A204.1 (cell line): ENCODE measurements at regions not wholly inside any gene's neighbourhood (a gene's known extent, or its start where the extent isn't known, plus 50 kb on each side); places are given as distances from the start of the nearest gene placed in this dataset.

Experiments used
- FAIRE-seq: peaks from 2 replicates; lab custom pipeline; 2012; peaks lifted over from hg19 to GRCh38; lab: Jason Lieb, UNC

GRCh38 chr5:52409835-52410234, 377.9 kb upstream of the ITGA1 start:
- no peak for FAIRE-seq

- FAIRE-seq: no peak
Measured at GRCh38 chr5:52419357-52419756, 368.4 kb upstream of the ITGA1 start.

- no peak for FAIRE-seq
Measured at GRCh38 chr5:52427615-52428014, 360.1 kb upstream of the ITGA1 start.

DNA sequence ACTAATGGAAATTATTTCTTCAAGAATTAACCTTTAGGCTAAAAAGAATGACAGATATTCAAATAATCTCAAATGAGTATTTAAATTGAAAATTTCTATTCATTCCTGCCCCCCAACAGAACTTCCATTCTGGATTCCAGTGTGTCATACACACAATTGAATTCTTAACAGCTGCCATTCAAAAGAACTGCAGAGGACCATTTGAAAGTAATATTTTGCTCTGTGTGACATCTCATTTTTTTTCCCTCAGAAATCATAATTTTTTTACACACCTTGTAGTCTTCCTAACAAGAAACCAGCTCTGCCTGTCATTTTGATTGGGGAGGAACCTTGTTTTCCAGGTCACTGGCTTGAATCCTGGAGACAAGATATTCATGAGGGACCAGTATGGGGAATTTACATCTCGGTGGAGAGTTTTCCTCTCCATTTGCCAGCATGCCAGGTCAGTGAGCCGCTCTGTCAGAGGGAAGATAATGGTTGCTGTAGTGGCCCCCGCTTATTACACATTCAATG, 358.7 kb upstream of the ITGA1 start:
- no peak for FAIRE-seq

DNA sequence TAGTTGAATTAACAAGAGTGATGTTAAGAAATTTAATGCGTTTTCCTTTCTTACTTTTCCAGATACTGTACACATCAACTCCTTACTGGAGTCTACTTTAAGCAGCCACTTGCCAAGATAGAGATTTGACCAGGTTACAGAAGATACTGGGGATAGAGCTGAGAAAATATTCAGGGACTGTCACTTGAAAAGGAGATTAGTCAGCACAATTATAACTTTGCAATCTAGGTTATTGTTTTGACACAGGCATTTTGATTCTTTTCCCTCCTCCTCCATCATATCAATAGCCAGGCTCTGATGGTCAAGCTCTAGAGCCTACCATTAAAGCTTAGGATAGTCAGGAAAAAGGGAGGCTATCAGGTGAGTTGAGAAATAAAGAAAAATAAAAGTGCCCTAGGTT, 345.9 kb upstream of the ITGA1 start:
- no peak for FAIRE-seq

DNA sequence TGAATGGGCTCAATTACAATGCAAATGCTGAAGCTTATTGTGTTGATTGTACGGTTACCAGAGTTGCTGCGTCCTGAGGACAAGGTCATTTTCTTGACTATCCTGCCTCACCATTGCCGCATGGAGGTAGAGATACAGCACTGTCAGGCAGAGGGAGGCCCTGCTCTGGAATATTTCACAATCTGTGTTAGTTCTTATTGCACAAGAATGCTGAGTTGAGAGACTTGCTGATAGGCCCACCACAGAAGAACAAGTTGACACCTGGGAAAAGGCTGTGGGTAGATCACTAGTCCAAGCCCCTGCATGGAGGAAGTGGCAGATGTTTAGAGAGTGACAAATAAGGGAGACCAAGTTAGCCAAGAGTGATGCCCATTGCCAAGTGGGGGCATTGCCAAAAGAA, 344.5 kb upstream of the ITGA1 start:
- no peak for FAIRE-seq

DNA sequence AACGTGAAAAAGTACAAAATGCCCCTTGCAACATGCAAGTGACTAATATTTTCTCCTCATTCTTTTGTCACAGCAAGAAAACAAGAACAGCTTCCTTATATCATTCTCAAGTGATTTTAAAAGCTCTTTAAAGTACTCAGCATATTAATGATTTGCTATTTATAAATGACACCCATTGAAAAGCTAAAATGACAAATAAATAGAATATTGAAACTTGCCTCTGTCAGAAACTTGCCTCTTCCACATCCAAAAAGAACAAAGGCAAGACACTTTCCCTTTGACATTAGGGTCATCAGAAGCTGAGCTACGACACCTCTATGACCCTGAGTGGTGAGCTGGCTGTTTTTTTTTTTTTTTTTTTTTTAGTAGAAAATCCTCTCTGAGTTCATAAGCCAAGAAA, 339.6 kb upstream of the ITGA1 start:
- no peak for FAIRE-seq

- no peak for FAIRE-seq
Measured at GRCh38 chr5:52449516-52449915, 338.2 kb upstream of the ITGA1 start.

DNA sequence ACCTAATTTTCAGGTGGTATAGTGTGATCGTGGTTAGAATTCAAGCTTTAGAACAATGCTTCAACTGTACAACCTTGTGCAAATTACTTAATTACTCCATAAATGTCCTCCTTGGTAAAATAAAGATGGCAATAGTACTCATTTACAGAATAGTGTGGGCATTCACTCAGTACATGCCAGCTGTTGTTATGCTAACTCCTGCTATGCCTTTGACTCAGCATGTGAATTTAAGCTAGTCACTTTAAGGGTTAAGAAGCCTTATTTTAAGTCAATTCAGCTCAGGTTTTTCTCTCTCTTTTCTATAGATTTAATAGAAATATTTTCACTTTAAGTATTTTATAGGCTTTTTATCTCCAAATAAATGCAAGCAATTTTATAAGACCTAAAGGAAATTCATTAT, 335.6 kb upstream of the ITGA1 start:
- FAIRE-seq: no peak

DNA sequence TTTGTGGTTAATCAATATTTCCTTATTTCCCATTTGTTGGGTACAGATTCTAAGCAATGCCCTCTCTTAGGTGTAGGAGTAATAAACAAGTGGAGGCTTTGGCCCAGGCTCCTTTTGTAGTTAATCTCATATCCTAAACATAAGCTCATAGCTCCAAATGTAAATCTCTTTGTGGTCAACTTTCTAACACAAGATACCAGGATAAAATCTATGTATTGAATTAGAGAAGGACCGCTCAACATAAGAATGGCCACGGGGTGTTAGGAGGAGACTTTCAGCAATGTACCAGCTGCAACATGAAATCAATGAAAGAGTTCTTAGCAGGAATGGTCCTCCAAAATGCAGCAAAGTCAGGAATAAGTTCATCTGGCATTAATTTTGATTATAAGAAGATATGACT, 334.5 kb upstream of the ITGA1 start:
- no peak for FAIRE-seq

DNA sequence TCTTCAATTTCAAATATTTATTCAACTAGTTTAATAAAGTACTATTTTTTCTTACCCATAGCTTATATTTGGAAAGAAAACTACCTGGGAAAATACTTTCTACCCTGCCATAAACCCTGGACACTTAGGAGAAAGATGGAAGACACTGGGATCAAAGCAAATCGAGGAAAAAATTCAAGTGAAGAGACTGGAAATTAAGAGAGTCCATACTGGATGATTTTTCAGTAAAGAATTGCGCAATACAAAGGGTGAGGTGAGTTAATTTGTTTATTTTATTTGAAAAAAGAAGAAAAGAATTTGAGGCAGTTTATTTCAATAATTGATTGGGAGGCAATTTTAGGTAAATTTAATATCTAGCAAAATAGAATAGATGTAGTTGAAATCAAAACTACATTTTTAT, 331.8 kb upstream of the ITGA1 start:
- FAIRE-seq: no peak

DNA sequence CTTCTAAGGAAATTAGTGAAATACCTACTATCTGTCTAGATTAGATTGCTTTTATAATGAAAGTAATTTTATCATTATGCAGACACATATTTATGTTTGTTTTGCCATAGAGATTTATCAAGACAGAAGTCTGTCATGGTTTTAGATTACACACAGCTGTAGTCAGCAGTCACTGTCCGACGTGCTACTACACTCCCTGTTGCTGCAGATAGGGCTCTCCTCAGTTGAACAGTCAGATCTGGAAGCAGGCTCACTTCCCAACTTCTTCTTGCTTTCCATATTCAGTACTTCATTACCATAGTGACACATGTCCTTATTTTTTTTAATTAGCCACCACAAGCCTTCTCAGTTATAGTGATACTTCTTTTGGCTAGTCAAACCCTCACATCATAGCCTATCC, 329.9 kb upstream of the ITGA1 start:
- no peak for FAIRE-seq

- no peak for FAIRE-seq
Measured at GRCh38 chr5:52466113-52466512, 321.6 kb upstream of the ITGA1 start.

DNA sequence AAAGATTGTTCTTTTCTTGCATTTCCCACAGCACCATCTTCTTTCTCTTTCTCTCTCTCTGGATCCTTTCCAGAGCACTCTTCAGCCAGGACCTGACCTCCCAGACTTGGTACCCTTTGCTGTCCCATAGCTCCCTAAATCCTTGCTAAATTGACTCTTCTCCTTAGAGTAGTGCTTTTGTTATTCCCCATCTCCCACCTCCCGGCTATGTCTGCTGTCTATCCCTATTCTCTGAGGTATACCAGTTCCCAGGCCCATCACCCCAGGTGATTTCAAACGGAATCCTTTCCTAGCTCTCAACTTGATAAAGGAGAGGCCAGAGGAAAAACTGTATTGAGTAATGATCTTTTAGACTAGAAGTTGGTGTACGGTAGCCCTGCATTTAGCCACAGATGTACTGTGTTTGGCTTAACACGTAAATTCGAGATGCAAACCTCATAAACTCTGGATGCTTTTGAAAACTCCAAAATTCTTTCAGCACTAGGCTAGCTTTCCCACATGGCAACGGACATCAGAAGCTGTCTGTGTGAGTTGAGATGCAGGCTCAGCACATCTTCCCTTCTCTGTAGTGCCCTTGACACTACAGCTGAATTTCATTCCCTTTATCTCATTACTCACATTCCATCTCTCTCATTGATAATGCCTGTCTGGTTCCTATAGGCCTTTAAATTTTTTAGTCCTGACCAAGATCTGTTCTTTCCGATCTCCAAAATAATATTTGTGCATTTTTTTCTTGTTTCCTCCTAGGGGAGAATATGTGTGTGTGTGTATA, 320.8 kb upstream of the ITGA1 start:
- FAIRE-seq: no peak

DNA sequence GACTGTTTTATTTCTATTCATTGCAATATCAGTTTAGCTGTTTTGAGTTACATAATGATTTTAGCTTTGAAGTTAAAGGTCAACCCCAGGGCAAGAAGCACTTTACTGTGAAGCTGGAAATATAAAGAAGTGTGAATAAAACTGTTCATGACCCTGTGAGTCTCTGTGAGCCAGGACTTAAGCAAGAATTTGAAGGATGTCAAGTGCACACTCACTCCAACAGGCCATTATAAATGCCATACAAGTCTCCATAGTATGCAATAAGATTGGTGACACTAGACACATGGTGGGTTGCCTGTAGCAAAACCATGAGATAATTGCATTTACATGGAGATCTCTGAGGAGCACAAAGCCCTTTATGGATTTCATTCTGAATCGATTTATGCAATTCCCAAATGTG, 318.7 kb upstream of the ITGA1 start:
- no peak for FAIRE-seq

- no peak for FAIRE-seq
Measured at GRCh38 chr5:52469420-52469819, 318.3 kb upstream of the ITGA1 start.

DNA sequence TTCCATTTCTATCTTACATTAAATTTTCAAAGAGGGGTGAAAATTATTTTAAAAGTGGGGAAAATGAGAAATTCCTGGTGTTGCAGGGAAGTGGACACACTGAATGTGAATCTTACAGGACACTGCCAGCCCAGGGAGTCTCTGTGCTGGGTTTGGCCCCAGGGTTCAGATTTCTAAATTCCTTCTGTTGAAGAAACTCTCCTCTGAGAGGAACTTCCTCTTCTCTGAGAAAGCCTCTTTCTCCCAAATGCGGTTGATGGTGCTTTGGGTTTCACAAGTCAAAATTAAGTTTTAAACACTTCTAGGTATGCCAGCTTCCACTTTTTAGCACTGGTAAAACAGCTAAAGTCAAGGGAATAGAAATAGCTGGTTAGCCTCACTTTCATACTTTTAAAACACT, 317.9 kb upstream of the ITGA1 start:
- FAIRE-seq: no peak

GRCh38 chr5:52476346-52476745, 311.4 kb upstream of the ITGA1 start:
- FAIRE-seq: no peak

GRCh38 chr5:52481201-52481600, 306.5 kb upstream of the ITGA1 start:
- FAIRE-seq: no peak

DNA sequence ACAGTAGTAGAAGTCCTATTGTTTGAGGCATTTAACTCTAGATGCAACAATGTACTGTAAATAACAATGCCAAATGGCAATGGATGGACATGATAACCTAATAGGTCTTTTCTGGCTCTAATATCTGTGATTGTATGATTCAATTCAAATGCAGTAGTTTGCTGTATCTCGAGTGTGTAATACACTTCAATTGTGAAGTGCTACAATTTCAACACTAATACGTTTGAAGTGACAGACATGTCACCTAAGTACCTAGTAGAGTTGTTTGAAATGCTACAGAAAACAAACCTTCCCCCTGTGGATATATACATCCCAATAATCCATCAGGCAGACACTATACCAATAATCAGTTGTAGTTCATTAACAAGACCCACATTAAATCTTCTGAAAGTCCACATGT, 305.9 kb upstream of the ITGA1 start:
- no peak for FAIRE-seq

DNA sequence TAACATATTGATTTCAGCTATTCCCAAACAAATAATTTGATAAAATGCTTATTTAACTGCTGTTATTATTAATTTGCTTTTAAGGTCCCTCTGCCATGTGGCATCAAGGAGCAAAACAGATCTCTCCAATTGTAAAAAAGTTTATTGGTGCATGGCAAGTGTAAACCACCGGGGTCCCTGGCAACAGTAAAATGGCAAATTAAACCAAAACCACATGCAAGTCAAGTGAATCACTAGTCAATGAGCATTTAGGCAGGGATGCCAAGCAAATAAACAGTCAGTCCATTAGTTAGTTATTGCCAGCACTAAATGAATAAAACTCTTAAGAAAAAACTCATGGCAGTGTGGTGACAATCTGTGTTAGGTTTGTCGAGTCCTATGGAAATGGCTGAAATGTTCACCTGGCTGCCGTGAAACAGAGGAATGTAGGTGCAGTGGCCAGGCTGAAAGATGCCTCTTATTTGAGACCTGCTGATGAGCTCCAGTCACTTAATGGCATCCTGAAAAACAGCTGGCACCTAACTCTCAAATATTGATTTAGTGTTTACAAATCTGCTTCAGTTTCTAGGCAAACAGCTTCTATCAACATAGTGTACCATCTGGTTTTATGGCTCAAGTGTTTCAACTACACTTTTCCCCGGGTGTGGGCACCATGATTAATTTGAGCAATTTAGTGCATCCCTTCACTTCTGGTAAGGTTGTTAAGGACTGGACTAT, 296.5 kb upstream of the ITGA1 start:
- no peak for FAIRE-seq

GRCh38 chr5:52491818-52492217, 295.9 kb upstream of the ITGA1 start:
- FAIRE-seq: no peak

DNA sequence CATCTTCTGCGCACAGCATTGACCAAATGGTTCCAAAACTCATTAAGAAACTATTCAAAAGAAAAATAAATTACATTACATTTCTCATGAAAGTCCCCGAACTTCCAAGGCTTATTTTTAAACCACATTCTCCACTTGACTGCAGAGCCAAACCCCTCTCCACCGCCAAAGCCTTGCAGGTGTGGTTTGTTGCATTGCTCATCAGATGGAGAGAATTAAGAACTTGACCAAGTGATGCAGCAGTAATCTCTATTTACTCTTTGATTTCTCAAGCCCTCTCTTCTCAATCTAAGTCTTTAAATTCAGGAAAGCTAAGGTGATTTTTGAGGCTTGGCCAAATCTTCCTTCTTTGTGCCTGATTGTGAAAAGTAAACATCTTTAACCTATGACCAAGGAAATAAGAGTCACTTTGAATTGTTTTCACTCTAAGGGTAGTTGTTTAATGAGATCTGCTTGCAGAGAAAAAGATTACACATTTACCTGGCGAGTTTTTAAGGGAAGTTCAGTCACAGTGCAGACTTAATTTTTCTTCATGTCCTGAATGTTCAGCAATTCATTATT, 290.5 kb upstream of the ITGA1 start:
- FAIRE-seq: no peak

DNA sequence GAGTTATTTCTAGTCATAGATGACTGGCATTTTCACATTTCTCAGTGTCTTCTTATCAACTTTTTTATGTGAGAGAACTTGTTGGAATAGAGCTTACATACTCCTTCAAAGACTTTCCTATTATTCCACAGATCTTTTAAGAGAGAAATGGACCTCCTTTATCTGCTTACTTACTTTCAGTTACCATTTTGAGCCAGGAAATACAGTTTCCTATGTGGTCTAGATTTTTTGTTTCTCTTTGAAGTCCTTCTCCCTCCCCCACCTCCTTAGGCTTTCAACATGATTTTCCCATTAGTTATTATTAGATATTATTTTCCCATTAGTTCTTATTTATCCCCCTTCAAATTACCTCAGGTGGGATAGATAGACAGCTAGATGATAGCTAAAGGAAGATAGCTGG, 289.1 kb upstream of the ITGA1 start:
- no peak for FAIRE-seq
